ENCODE measurements at regions not wholly inside any gene's neighbourhood (a gene's known extent, or its start where the extent isn't known, plus 50 kb on each side); places are given as distances from the start of the nearest gene placed in this dataset.
"Not testable (repeated sequence)": the region's sequence is repeated elsewhere in the genome, so short reads cannot be mapped to it uniquely, and the experiment has no call there.

DNA sequence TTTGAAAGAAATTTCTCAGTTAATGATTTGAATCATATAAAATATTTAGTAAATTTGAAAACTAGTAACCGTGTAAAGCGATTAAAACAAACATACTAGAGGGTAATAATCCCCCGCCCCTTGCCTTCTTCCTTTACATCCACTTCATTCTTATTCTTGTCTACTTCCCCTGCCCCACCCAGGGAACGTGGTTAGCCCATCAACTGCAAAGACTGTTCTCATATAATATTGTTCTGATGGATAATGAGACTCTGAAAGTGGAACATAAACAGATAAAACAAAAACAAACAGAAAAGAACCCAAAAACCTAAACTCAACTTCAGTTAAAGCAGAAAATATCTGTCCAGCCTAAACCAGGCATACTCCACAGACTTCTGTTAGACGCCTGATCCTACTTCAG, 108.1 kb upstream of the GTF2H2C_2 start:
- DNase-seq, result peak in 3 of 14 experiments; percentile 0 to 26 (median 16)
- H3K36me3 Mint-ChIP-seq (ENCODE audit: low read depth), result not testable (repeated sequence)

More for the DNA sequence above, 108.1 kb upstream of the GTF2H2C_2 start:
- POLR2A ChIA-PET; H3K9me3 ChIP-seq (ENCODE audit: control insufficient read depth in 1 of 2, insufficient read depth in 1 of 2, low read length in 2 of 2); H3K27ac ChIP-seq (ENCODE audit: low read depth in 1 of 2, low read length in 2 of 2); H3K27ac Mint-ChIP-seq; H3K4me1 ChIP-seq (ENCODE audit: insufficient read depth, low read length); H3K4me3 ChIP-seq (ENCODE audit: low read length); H3K4me3 Mint-ChIP-seq; intact Hi-C loops (cut with DNase I, micrococcal nuclease); ATAC-seq (ENCODE audit: poor library complexity); CTCF ChIA-PET; H3K4me1 Mint-ChIP-seq (ENCODE audit: low read depth); H3K27me3 Mint-ChIP-seq; H3K27me3 ChIP-seq (ENCODE audit: control insufficient read depth in 1 of 2, insufficient read depth in 2 of 2, low read length in 2 of 2); H3K9me3 Mint-ChIP-seq; H3K36me3 ChIP-seq (ENCODE audit: insufficient read depth, low read length): not testable (repeated sequence)

Data from CD4-positive, alpha-beta T cell (primary cell).